T-helper 17 cell (primary cell): ENCODE measurements at regions not wholly inside any gene's neighbourhood (a gene's known extent, or its start where the extent isn't known, plus 50 kb on each side); places are given as distances from the start of the nearest gene placed in this dataset.
"Not testable (repeated sequence)": the region's sequence is repeated elsewhere in the genome, so short reads cannot be mapped to it uniquely, and the experiment has no call there.

Experiments used
- ATAC-seq: fragments of 150-1000 bp; cut with Tn5 transposase; 2 replicates; pipeline ENCODE4 v1.10.0; 2021; ENCODE audit warnings: mild to moderate bottlenecking, moderate library complexity
- DNase-seq, 3 donors: peaks; one replicate each; pipeline versions ENCODE4 v3.0.0 to v3.0.0-alpha.2; 2020 to 2021
- H3K9me3 ChIP-seq: one replicate; pipeline ENCODE4 v1.7.0; 2013; ENCODE audit warnings: low read length, mild to moderate bottlenecking; ENCODE audit not compliant: control insufficient read depth, poor library complexity, severe bottlenecking
- H3K27ac Mint-ChIP-seq: one replicate; pipeline ENCODE4 v1.8.0; 2022; ENCODE audit warnings: mild to moderate bottlenecking, moderate library complexity, mixed read lengths
- H3K27me3 Mint-ChIP-seq: one replicate; pipeline ENCODE4 v1.8.0; 2022; ENCODE audit warnings: mixed read lengths
- H3K36me3 Mint-ChIP-seq: one replicate; pipeline ENCODE4 v1.8.0; 2022; ENCODE audit warnings: low read depth, mixed read lengths
- H3K4me1 Mint-ChIP-seq: one replicate; pipeline ENCODE4 v1.8.0; 2022; ENCODE audit warnings: mild to moderate bottlenecking, mixed read lengths
- H3K4me3 Mint-ChIP-seq: one replicate; pipeline ENCODE4 v1.8.0; 2022; ENCODE audit warnings: mild to moderate bottlenecking, moderate library complexity, mixed read lengths

GRCh38 chr2:113386780-113387433 lies 50.6 kb upstream of the ZNG1B start:
- peaks cover 37% of the 10 kb centered on the region for H3K27me3 Mint-ChIP-seq
- H3K4me3 Mint-ChIP-seq, DNase-seq: not testable (repeated sequence)

GRCh38 chr2:113379621-113380020 lies 57.9 kb upstream of the ZNG1B start:
- ATAC-seq, H3K27ac Mint-ChIP-seq, H3K4me1 Mint-ChIP-seq, DNase-seq, H3K36me3 Mint-ChIP-seq, H3K4me3 Mint-ChIP-seq, H3K9me3 ChIP-seq: not testable (repeated sequence)
- H3K27me3 Mint-ChIP-seq: peaks cover 48% of the 10 kb centered on the region

More at GRCh38 chr2:113386780-113387433, 50.6 kb upstream of the ZNG1B start:
- not testable (repeated sequence) for H3K27ac Mint-ChIP-seq, H3K36me3 Mint-ChIP-seq, H3K9me3 ChIP-seq, ATAC-seq
- H3K4me1 Mint-ChIP-seq: peaks cover 12% of the 10 kb centered on the region

- Mint-ChIP-seq H3K27ac (no peak overlapping the region), H3K27me3 (peaks cover 47% of the 10 kb centered on the region), H3K4me3 (no peak overlapping the region), H3K4me1 (peaks cover 6% of the 10 kb centered on the region), H3K36me3 (no peaks in the 10 kb centered on the region)
- H3K9me3 ChIP-seq: no peaks in the 10 kb centered on the region
- ATAC-seq (peak; percentile 73), DNase-seq (no peak)
These were observed 60.5 kb upstream of the ZNG1B start for GRCh38 chr2:113376913-113377445.

GRCh38 chr2:113376253-113376912 lies 61.1 kb upstream of the ZNG1B start:
- Mint-ChIP-seq H3K36me3 (no peaks in the 10 kb centered on the region), H3K4me1 (peaks cover 6% of the 10 kb centered on the region), H3K27me3 (peaks cover 42% of the 10 kb centered on the region), H3K4me3 (no peak overlapping the region), H3K27ac (no peak overlapping the region)
- DNase-seq (no peak), ATAC-seq (no peak)
- no peaks in the 10 kb centered on the region for H3K9me3 ChIP-seq

GRCh38 chr2:113374857-113375256 lies 62.6 kb upstream of the ZNG1B start:
- Mint-ChIP-seq H3K27me3 (peaks cover 44% of the 10 kb centered on the region), H3K4me1 (peaks cover 12% of the 10 kb centered on the region), H3K27ac (peak overlapping the region; percentile 37)
- not testable (repeated sequence) for H3K36me3 Mint-ChIP-seq, ATAC-seq, H3K9me3 ChIP-seq, DNase-seq, H3K4me3 Mint-ChIP-seq

- H3K27ac Mint-ChIP-seq, H3K36me3 Mint-ChIP-seq, DNase-seq, H3K9me3 ChIP-seq, ATAC-seq: not testable (repeated sequence)
- Mint-ChIP-seq H3K27me3 (peaks cover 39% of the 10 kb centered on the region), H3K4me3 (peak overlapping the region; percentile 15), H3K4me1 (peaks cover 12% of the 10 kb centered on the region)
These were observed 65.1 kb upstream of the ZNG1B start for GRCh38 chr2:113372258-113372834.

- DNase-seq: peak in 2 of 3 donors; percentile 23 to 48
- H3K27me3 Mint-ChIP-seq: peaks cover 31% of the 10 kb centered on the region
- H3K27ac Mint-ChIP-seq: no peak overlapping the region
- ATAC-seq: peak; percentile 92
- H3K4me3 Mint-ChIP-seq: no peak overlapping the region
- peaks cover 9% of the 10 kb centered on the region for H3K4me1 Mint-ChIP-seq
- no peaks in the 10 kb centered on the region for H3K9me3 ChIP-seq
- H3K36me3 Mint-ChIP-seq: no peaks in the 10 kb centered on the region
These were observed 66.9 kb upstream of the ZNG1B start for GRCh38 chr2:113370478-113371091.

GRCh38 chr2:113370030-113370429 lies 67.5 kb upstream of the ZNG1B start:
- no peaks in the 10 kb centered on the region for H3K36me3 Mint-ChIP-seq
- H3K9me3 ChIP-seq: no peaks in the 10 kb centered on the region
- peaks cover 9% of the 10 kb centered on the region for H3K4me1 Mint-ChIP-seq
- ATAC-seq: no peak
- no peak overlapping the region for H3K4me3 Mint-ChIP-seq
- DNase-seq: no peak
- no peak overlapping the region for H3K27ac Mint-ChIP-seq
- H3K27me3 Mint-ChIP-seq: peaks cover 28% of the 10 kb centered on the region

GRCh38 chr2:113368581-113368980 lies 68.9 kb upstream of the ZNG1B start:
- DNase-seq, H3K9me3 ChIP-seq, H3K4me1 Mint-ChIP-seq, H3K4me3 Mint-ChIP-seq, H3K36me3 Mint-ChIP-seq, H3K27ac Mint-ChIP-seq, ATAC-seq: not testable (repeated sequence)
- peaks cover 21% of the 10 kb centered on the region for H3K27me3 Mint-ChIP-seq

- H3K9me3 ChIP-seq, DNase-seq, H3K4me1 Mint-ChIP-seq, H3K36me3 Mint-ChIP-seq, H3K27ac Mint-ChIP-seq, ATAC-seq, H3K4me3 Mint-ChIP-seq: not testable (repeated sequence)
- peaks cover 21% of the 10 kb centered on the region for H3K27me3 Mint-ChIP-seq
These were observed 70.7 kb upstream of the ZNG1B start for GRCh38 chr2:113366821-113367220.

GRCh38 chr2:113365791-113366190 lies 71.7 kb upstream of the ZNG1B start:
- not testable (repeated sequence) for DNase-seq, ATAC-seq, H3K36me3 Mint-ChIP-seq, H3K27ac Mint-ChIP-seq, H3K4me1 Mint-ChIP-seq, H3K9me3 ChIP-seq, H3K4me3 Mint-ChIP-seq
- peaks cover 20% of the 10 kb centered on the region for H3K27me3 Mint-ChIP-seq

- not testable (repeated sequence) for H3K9me3 ChIP-seq, H3K27ac Mint-ChIP-seq, H3K4me3 Mint-ChIP-seq, DNase-seq, H3K36me3 Mint-ChIP-seq, ATAC-seq, H3K4me1 Mint-ChIP-seq
- peaks cover 15% of the 10 kb centered on the region for H3K27me3 Mint-ChIP-seq
These were observed 72.2 kb upstream of the ZNG1B start for GRCh38 chr2:113365290-113365689.

GRCh38 chr2:113361051-113361450 lies 76.4 kb upstream of the ZNG1B start:
- no peaks in the 10 kb centered on the region for H3K36me3 Mint-ChIP-seq
- peaks cover 5% of the 10 kb centered on the region for H3K4me1 Mint-ChIP-seq
- ATAC-seq: no peak
- no peaks in the 10 kb centered on the region for H3K9me3 ChIP-seq
- H3K27ac Mint-ChIP-seq: no peak overlapping the region
- no peak for DNase-seq
- H3K27me3 Mint-ChIP-seq: peaks cover under 1% of the 10 kb centered on the region
- H3K4me3 Mint-ChIP-seq: no peak overlapping the region
